Epithelial cell of proximal tubule (primary cell): ENCODE measurements at regions not wholly inside any gene's neighbourhood (a gene's known extent, or its start where the extent isn't known, plus 50 kb on each side); places are given as distances from the start of the nearest gene placed in this dataset.

ENCODE experiments used
- DNase-seq: peaks from one replicate; pipeline ENCODE4 v3.0.0-alpha.2; 2011; ENCODE audit warnings: low read depth
- H3K4me3 ChIP-seq: 2 replicates; pipeline ENCODE4 v1.5.1; 2011; ENCODE audit warnings: low read depth, mild to moderate bottlenecking, low read length
- CTCF ChIP-seq: conservative IDR thresholded peaks from 2 replicates; pipeline ENCODE4 v1.5.1; 2012; ENCODE audit warnings: low read depth, mild to moderate bottlenecking, low read length

GRCh38 chr22:49072996-49073645 is 754.6 kb downstream of the BRD1 start:
- H3K4me3 ChIP-seq: no peak overlapping the region
- TF ChIP-seq CTCF: no peak
- DNase-seq: no peak

GRCh38 chr22:49070501-49070900 is 757.2 kb downstream of the BRD1 start:
- TF ChIP-seq CTCF: no peak
- H3K4me3 ChIP-seq: no peak overlapping the region
- DNase-seq: no peak

GRCh38 chr22:49068861-49069500 is 758.7 kb downstream of the BRD1 start:
- DNase-seq: no peak
- no peak for TF ChIP-seq CTCF
- H3K4me3 ChIP-seq: no peak overlapping the region

- H3K4me3 ChIP-seq: no peak overlapping the region
- TF ChIP-seq CTCF: no peak
- DNase-seq: no peak
These were observed 760.2 kb downstream of the BRD1 start for GRCh38 chr22:49067504-49067903.

- no peak overlapping the region for H3K4me3 ChIP-seq
- TF ChIP-seq CTCF: no peak
- DNase-seq: no peak
These were observed 761.1 kb downstream of the BRD1 start for GRCh38 chr22:49066619-49067018.

GRCh38 chr22:49064836-49065235 is 762.8 kb downstream of the BRD1 start:
- no peak for DNase-seq
- no peak for TF ChIP-seq CTCF
- no peak overlapping the region for H3K4me3 ChIP-seq

- DNase-seq: no peak
- H3K4me3 ChIP-seq: no peak overlapping the region
- TF ChIP-seq CTCF: no peak
These were observed 764.2 kb downstream of the BRD1 start for GRCh38 chr22:49063545-49063890.
